HCEC 1CT (cell line): ENCODE measurements at regions not wholly inside any gene's neighbourhood (a gene's known extent, or its start where the extent isn't known, plus 50 kb on each side); places are given as distances from the start of the nearest gene placed in this dataset.

Source experiments
- DNase-seq: peaks from one replicate; pipeline ENCODE4 v3.0.0-alpha.2; 2017

- no peak for DNase-seq
Measured at GRCh38 chr4:189048119-189048518, 892.6 kb upstream of the FRG1 start.

GRCh38 chr4:189049682-189050081 is 891.0 kb upstream of the FRG1 start:
- no peak for DNase-seq

GRCh38 chr4:189050643-189051042 is 890.0 kb upstream of the FRG1 start:
- no peak for DNase-seq

- no peak for DNase-seq
Measured at GRCh38 chr4:189053621-189054020, 887.1 kb upstream of the FRG1 start.

GRCh38 chr4:189060104-189060503 is 880.6 kb upstream of the FRG1 start:
- DNase-seq, result no peak

- no peak for DNase-seq
Measured at GRCh38 chr4:189062047-189062820, 878.4 kb upstream of the FRG1 start.

GRCh38 chr4:189069772-189070171 is 870.9 kb upstream of the FRG1 start:
- DNase-seq, result peak; percentile 2

GRCh38 chr4:189071241-189071640 is 869.4 kb upstream of the FRG1 start:
- no peak for DNase-seq

- no peak for DNase-seq
Measured at GRCh38 chr4:189073739-189074138, 866.9 kb upstream of the FRG1 start.

GRCh38 chr4:189081826-189082225 is 858.8 kb upstream of the FRG1 start:
- DNase-seq, result peak; percentile 25

GRCh38 chr4:189083769-189084168 is 856.9 kb upstream of the FRG1 start:
- DNase-seq, result no peak

GRCh38 chr4:189084671-189085070 is 856.0 kb upstream of the FRG1 start:
- no peak for DNase-seq

GRCh38 chr4:189087971-189088370 is 852.7 kb upstream of the FRG1 start:
- DNase-seq, result no peak

GRCh38 chr4:189088780-189089179 is 851.9 kb upstream of the FRG1 start:
- DNase-seq, result no peak

GRCh38 chr4:189090174-189090814 is 850.4 kb upstream of the FRG1 start:
- peak; percentile 45 for DNase-seq

- peak; percentile 39 for DNase-seq
Measured at GRCh38 chr4:189092581-189092980, 848.1 kb upstream of the FRG1 start.

GRCh38 chr4:189096108-189096507 is 844.6 kb upstream of the FRG1 start:
- DNase-seq, result no peak

- no peak for DNase-seq
Measured at GRCh38 chr4:189096717-189097116, 844.0 kb upstream of the FRG1 start.

- no peak for DNase-seq
Measured at GRCh38 chr4:189098932-189099696, 841.6 kb upstream of the FRG1 start.

GRCh38 chr4:189113389-189113888 is 827.2 kb upstream of the FRG1 start:
- no peak for DNase-seq

GRCh38 chr4:189117426-189117825 is 823.2 kb upstream of the FRG1 start:
- DNase-seq, result no peak

- no peak for DNase-seq
Measured at GRCh38 chr4:189121336-189121735, 819.3 kb upstream of the FRG1 start.

- peak; percentile 24 for DNase-seq
Measured at GRCh38 chr4:189124149-189124758, 816.4 kb upstream of the FRG1 start.
